Gastroesophageal sphincter (tissue), 3 donors: ENCODE measurements at regions not wholly inside any gene's neighbourhood (a gene's known extent, or its start where the extent isn't known, plus 50 kb on each side); places are given as distances from the start of the nearest gene placed in this dataset.

Experiments
- EP300 ChIP-seq: sonication (generic); formaldehyde crosslinking; IDR thresholded peaks from one replicate; pipeline ENCODE4 v1.6.1; 2017; ENCODE audit warnings: antibody characterized with exemption, mild to moderate bottlenecking
- POLR2A ChIP-seq, 2 donors: fragments of 450-650 bp; IDR thresholded peaks; one replicate each; pipeline ENCODE4 v1.6.1; 2017; ENCODE audit warnings: antibody characterized with exemption in 2 of 2, mild to moderate bottlenecking in 2 of 2, moderate library complexity in 1 of 2
- TF ChIP-seq, protein P1 (sequence below), 4 experiments: fragments of 200-600 bp in 2 of 4; fragments of 450-650 bp in 2 of 4; sonication (generic) in 1 of 4; IDR thresholded peaks; one replicate each; pipeline ENCODE4 v1.5.1; 2017 to 2019; ENCODE audit warnings: antibody characterized with exemption in 4 of 4, mild to moderate bottlenecking in 2 of 4, moderate library complexity in 2 of 4

DNA sequence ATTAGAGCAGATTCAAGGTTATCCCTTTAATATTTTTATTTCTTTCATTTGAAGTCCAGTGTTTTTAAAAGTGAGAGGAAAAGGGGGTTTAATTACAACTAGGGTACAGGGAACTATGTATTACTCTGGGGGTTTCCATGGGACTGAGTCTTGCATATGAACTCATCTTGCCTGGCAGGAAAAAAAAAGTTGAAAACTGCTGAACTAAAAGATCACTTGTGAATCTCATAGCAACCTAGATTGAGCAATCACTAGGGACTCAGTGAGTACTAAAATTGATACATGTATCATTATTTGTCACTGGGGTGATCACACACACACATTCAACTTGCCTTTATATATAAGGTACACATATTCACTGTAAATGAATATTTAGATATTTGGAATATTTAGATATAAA is 180.7 kb upstream of the SFRP2 start:
- TF ChIP-seq, protein P1, sequence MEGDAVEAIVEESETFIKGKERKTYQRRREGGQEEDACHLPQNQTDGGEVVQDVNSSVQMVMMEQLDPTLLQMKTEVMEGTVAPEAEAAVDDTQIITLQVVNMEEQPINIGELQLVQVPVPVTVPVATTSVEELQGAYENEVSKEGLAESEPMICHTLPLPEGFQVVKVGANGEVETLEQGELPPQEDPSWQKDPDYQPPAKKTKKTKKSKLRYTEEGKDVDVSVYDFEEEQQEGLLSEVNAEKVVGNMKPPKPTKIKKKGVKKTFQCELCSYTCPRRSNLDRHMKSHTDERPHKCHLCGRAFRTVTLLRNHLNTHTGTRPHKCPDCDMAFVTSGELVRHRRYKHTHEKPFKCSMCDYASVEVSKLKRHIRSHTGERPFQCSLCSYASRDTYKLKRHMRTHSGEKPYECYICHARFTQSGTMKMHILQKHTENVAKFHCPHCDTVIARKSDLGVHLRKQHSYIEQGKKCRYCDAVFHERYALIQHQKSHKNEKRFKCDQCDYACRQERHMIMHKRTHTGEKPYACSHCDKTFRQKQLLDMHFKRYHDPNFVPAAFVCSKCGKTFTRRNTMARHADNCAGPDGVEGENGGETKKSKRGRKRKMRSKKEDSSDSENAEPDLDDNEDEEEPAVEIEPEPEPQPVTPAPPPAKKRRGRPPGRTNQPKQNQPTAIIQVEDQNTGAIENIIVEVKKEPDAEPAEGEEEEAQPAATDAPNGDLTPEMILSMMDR (IDR thresholded peaks at IDR 0.05), result no peak
- TF ChIP-seq POLR2A (IDR thresholded peaks at IDR 0.05) (no peak), EP300 (no peak)
